ENCODE measurements at regions not wholly inside any gene's neighbourhood (a gene's known extent, or its start where the extent isn't known, plus 50 kb on each side); places are given as distances from the start of the nearest gene placed in this dataset.

DNA sequence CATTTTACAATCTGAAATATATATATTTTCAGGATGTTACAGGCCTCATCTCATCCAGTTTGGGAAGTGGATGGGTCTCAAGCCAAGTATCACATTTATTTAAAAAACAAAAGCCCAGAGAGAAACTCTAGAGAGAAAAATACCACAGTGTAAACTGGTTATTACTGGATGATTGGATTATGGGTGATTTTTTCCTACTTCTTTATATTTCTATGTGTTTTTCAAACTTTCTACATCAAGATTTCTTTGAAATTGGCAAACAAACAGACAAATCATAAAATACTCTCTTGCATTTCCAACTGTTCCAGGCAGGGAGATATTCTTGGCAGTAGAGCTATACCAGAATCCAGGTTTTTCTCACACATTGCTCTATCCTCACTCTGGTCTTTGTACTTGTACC lies 116.0 kb upstream of the SMIM23 start:
- DNase-seq (ENCODE audit: low read depth): no peak
- no peak overlapping the region for H3K4me3 ChIP-seq (ENCODE audit: low read depth, low read length)
- TF ChIP-seq, protein P1, sequence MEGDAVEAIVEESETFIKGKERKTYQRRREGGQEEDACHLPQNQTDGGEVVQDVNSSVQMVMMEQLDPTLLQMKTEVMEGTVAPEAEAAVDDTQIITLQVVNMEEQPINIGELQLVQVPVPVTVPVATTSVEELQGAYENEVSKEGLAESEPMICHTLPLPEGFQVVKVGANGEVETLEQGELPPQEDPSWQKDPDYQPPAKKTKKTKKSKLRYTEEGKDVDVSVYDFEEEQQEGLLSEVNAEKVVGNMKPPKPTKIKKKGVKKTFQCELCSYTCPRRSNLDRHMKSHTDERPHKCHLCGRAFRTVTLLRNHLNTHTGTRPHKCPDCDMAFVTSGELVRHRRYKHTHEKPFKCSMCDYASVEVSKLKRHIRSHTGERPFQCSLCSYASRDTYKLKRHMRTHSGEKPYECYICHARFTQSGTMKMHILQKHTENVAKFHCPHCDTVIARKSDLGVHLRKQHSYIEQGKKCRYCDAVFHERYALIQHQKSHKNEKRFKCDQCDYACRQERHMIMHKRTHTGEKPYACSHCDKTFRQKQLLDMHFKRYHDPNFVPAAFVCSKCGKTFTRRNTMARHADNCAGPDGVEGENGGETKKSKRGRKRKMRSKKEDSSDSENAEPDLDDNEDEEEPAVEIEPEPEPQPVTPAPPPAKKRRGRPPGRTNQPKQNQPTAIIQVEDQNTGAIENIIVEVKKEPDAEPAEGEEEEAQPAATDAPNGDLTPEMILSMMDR (IDR thresholded peaks at IDR 0.05; ENCODE audit: insufficient read depth, low read depth, low read length): no peak

DNA sequence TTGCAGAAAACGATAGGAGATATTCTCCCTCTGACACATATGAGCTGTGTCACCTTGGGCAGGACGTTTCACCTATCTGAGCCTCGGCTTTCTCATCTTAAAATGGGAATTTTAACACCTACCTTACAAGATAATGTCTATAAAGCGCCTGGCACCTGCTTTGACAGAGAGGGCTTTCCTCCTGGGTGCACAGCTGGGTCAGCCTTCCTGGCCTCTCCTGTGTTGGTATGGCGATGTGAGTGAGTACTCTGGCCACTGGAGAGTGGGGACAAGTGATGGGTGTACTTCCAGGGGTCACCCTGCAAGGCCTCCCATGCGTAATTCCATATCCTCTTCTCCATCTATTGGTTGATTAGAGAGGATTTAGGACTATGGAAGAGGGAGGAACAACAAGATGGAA lies 113.1 kb upstream of the SMIM23 start:
- DNase-seq (ENCODE audit: low read depth): no peak
- no peak overlapping the region for H3K4me3 ChIP-seq (ENCODE audit: low read depth, low read length)
- TF ChIP-seq, protein P1 (IDR thresholded peaks at IDR 0.05; ENCODE audit: insufficient read depth, low read depth, low read length): no peak

DNA sequence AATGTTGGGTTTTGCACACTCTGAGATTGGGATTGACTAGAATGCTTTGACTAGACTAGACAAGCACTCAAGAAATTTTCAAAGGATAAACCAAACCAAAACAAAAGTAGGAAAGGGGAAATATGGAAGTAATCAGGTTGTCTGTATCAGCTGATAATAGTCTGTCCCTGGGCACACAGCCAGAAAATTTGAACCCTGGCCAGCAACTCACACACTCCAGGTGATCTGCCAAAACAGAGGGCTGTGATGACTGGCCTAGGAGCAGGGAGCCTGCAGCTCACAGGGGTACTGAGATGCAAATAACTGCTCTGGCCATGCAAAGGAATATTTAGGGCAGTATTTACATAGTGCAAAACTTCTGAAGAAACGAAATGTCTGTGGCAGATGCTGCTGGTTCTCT lies 112.3 kb upstream of the SMIM23 start:
- no peak for DNase-seq (ENCODE audit: low read depth)
- no peak overlapping the region for H3K4me3 ChIP-seq (ENCODE audit: low read depth, low read length)
- TF ChIP-seq, protein P1 (IDR thresholded peaks at IDR 0.05; ENCODE audit: insufficient read depth, low read depth, low read length): no peak

DNA sequence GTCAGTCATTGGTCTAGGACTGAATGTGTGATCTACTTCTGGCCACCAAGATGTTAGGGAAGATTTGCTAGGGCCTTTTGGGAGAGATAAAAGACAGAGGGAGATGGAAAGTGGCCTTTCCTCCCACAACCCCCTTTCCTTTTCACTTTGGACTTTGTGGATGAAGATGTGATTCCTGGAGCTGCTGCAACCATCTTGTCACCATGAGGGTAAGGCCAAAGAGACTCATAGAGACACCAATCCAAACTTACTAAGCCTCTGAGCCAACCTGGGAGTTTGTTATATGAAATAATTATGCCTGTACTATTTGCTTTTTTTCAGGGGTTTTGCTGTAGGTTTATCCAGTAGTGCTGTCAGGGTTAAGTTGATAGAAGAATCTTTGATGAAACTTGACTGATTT lies 111.8 kb upstream of the SMIM23 start:
- H3K4me3 ChIP-seq (ENCODE audit: low read depth, low read length): no peak overlapping the region
- TF ChIP-seq, protein P1 (IDR thresholded peaks at IDR 0.05; ENCODE audit: insufficient read depth, low read depth, low read length): no peak
- DNase-seq (ENCODE audit: low read depth): no peak

DNA sequence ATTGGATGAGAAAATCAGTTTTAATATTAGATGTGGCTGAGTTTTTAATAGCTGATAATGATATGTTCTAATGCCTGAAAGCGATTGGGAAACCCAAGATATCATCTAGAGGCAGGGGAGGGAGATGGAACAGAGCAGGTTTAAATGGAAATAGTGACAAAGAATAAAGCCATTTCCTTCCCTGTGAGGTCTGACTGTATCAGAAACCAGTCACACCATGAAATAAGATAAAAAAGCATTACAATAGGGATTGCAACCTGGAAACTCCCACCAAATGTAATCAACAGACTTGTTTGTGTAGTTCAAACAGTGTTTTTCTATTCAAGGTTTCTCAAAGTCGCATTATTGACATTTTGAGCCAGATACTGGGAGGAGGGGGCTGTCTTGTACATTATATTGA lies 110.1 kb upstream of the SMIM23 start:
- no peak for DNase-seq (ENCODE audit: low read depth)
- H3K4me3 ChIP-seq (ENCODE audit: low read depth, low read length): no peak overlapping the region
- TF ChIP-seq, protein P1 (IDR thresholded peaks at IDR 0.05; ENCODE audit: insufficient read depth, low read depth, low read length): no peak

DNA sequence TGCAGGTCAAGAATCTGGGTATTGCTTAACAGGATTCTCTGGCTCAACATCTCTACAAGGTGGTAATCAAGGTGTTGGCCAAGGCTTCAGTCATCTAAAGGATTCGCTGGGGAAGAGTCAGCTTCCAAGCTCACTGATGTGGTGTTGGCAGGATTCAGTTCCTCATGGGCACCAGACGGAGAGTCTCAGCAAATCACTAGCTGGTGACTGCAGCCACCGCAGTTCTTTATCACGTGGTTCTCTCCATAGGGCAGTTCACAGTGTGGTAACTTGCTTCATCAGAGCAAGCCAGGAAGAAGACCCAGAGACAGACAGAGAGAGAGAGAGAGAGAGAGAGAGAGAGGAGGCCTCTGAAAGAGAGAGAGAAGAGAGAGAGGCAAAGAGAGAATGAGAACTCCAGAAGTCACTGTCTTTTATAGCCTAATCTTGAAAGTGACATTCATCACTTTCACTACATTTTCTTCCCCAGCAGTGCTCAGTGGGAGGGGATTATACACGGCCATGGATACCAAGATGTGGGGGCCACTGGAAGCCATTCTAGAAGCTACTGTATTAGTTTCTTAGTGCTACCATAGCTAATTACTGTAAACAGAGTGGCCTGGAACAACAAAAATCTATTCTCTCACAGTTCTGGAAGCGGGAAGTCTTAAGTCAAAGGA lies 109.2 kb upstream of the SMIM23 start:
- TF ChIP-seq, protein P1 (IDR thresholded peaks at IDR 0.05; ENCODE audit: insufficient read depth, low read depth, low read length): no peak
- no peak overlapping the region for H3K4me3 ChIP-seq (ENCODE audit: low read depth, low read length)
- DNase-seq (ENCODE audit: low read depth): no peak

DNA sequence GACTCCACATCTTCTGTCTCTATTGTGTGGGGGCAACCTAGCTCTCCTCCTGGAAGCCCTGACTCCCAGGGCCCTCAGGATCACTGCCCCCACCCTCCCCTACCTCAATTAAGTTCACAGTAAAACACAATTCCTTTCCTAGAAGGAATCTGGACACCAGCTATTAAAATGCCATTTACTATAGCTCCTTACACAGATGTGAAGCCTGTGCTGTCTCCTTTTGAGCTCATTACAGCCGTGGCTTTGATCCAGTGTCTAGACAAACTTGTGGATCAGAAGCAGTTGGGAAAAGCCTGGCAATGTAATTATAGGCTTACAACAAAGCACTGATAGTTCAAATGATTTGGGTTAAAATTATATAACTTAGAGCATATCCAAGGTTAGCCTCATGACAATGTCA lies 107.0 kb upstream of the SMIM23 start:
- H3K4me3 ChIP-seq (ENCODE audit: low read depth, low read length): no peak overlapping the region
- DNase-seq (ENCODE audit: low read depth): no peak
- TF ChIP-seq, protein P1 (IDR thresholded peaks at IDR 0.05; ENCODE audit: insufficient read depth, low read depth, low read length): no peak
